Stimulated activated CD8-positive, alpha-beta memory T cell treated with anti-CD3 and anti-CD28 coated beads, Interleukin-7, amount 100 ng/mL, for 24 hours (primary cell): ENCODE measurements at regions not wholly inside any gene's neighbourhood (a gene's known extent, or its start where the extent isn't known, plus 50 kb on each side); places are given as distances from the start of the nearest gene placed in this dataset.
"Not testable (repeated sequence)": the region's sequence is repeated elsewhere in the genome, so short reads cannot be mapped to it uniquely, and the experiment has no call there.

Experiments
- DNase-seq: peaks from one replicate; pipeline ENCODE4 v3.0.0-alpha.2; 2020; ENCODE audit warnings: low read depth

DNA sequence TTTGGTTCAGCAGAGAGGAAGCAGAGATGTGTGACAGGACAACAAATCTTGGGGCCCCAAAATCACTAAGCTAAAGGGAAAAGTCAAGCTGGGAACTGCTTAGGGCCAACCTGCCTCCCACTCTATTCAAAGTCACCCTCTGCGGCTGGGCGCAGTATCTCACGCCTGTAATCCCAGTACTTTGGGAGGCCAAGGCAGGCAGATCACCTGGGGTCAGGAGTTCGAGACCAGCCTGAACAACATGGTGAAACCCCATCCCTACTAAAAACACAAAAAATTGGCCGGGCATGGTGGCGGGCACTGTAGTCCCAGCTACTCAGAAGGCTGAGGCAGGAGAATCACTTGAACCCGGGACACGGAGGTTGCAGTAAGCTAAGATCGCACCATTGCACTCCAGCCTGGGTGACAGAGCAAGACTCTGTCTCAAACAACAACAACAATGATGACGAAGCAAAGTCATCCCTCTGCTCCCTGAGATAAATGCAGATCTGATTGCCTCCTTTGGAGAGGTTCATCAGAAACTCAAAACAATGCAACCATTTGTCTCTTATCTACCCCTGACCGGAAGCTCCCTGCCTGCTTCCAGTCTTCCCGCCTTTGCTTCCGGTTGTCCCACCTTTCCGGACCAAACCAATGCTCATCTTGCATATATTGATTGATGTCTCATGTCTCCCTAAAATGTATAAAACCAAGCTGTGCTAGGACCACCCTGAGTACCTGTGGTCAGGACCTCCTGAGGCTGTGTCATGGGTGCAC is 136.4 kb upstream of the AFDN start:
- not testable (repeated sequence) for DNase-seq

DNA sequence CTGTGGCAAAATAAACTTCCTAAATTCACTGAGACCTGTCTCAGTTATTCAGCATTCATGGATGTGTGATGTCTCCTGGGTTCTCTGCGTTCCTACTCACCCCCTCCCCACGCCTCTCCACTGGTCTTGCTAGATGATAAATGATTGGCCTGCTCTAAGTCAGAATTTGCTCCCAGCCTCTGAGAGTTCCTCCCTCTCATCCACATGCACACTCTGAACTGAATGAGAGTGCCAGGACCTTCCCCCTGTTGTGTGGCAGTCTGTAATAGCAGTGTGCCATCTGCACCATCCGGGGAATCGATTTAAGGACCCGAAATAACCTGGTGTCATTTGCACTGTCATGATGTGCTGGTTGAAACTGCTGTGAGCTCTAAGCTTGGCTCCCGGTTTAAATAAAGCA is 135.8 kb upstream of the AFDN start:
- no peak for DNase-seq

DNA sequence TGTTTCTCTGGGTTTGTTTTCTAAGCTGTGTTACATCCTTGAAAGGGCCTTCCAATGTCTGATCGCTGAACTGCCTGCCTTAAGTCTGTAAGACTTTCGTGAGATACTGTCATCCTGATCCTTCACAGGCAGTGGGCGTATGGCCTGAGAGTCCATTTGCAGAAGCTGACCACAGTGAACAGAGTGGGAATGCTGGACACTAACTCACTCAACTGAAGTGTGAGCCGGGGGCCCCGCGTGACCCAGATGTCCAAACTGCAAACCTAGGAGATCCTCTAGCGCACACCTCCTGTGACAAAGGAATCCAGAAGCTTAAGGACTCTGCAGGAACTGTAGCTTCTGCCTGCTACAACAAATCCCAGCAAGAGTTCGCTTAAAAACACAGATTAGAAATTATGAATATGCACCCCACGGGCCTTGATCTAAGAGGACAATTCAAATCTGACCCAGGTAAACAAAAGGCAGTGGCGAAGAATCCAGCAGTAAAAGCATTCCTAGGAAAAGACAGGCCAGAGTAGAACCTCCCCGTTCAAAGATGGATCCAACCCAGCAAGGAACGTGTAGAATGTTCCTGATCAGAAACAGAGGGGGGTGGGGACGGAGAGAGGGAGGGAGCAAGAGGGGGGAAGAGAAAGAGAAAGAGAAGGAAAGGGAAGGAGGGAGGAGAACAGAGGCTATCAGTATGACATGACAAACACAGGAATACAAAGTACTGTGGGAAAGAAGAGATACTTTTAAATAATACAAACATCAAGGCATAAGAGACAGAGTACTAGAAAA is 135.0 kb upstream of the AFDN start:
- DNase-seq, result no peak

DNA sequence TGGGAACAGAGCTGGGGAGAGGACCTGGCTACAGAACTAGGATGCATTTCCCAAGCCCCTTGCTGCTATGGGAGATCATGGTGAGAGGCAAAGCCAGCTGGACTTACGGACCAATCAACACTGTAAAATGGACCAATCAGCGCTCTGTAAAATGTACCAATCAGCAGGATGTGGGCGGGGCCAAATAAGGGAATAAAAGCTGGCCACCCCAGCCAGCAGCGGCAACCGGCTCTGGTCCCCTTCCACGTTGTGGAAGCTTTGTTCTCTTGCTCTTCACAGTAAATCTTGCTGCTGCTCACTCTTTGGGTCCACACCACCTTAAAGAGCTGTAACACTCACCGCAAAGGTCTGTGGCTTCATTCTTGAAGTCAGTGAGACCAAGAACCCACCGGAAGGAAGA is 133.2 kb upstream of the AFDN start:
- not testable (repeated sequence) for DNase-seq

DNA sequence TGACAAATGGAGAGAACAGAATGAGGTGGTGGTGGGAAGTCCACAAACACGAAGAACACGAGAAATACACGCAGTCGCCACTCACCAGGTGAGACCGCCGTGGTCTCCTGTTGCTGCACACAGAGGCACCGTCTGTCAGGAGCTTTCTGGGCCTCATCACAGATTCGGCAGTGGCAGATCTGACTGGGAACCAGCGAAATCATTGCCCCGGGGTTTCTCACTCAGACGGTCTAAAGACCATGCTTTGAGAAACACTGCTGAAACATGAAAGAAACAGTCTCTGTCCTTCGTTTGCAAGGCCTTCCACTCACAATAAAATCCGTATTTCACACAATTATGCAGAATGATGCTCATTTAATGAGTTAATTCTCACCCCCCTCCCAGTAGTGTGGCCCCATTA is 130.9 kb upstream of the AFDN start:
- DNase-seq, result no peak

DNA sequence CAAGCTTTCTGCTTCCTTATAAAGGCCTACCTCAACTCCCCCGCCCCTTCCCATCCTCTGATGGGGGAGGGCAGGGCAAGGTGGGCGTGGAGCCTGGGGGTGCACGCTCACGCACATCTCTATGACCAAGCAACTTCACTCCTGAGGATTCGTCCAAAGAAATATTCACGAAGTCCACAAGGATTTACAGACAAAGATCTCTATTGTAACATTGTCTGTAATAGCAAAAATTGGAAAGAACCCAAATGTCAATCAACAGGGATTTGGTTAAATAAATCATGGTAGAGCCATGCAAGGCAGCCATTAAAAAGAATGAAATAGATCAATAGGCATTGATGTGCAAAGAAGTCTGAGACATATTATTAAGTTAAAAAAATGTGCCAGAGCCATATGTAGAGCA is 130.4 kb upstream of the AFDN start:
- no peak for DNase-seq

DNA sequence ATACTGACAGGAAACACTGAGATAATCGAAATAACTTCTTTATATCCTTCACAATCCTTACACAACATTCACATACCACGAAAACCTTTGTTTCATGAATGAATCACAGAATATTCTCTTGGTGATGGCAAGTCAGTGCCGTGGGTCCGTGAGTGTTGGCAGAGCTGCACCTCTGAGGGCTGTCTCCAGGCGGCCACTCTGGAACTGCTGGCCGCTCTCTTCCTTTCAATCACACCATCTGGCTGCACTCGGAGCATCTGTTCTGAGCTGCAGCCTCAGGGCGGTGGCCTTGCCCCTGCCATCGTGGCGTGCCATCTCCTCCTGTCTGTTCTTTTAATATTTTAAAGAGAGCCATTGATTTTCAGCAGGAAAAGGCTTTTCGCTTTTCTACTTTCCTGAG is 129.4 kb upstream of the AFDN start:
- no peak for DNase-seq

DNA sequence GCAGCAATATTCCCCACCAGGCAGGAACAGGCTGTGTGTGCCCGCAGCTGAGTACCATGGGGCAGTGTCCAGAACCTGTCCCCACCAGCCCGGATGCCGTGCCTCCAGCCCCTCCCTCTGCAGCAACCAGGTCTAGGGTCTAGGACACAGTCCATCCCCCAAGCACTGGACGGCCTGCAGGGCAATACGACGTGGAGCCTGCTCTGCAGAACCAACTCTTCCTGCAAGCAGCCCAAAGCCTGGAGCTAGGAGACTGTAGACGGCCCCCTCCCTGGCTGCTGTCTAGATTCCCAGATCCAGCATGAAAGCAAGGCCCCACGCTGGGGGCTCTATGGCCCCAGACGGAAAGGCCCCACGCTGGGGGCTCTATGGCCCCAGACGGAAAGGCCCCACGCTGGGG is 128.2 kb upstream of the AFDN start:
- DNase-seq, result no peak

DNA sequence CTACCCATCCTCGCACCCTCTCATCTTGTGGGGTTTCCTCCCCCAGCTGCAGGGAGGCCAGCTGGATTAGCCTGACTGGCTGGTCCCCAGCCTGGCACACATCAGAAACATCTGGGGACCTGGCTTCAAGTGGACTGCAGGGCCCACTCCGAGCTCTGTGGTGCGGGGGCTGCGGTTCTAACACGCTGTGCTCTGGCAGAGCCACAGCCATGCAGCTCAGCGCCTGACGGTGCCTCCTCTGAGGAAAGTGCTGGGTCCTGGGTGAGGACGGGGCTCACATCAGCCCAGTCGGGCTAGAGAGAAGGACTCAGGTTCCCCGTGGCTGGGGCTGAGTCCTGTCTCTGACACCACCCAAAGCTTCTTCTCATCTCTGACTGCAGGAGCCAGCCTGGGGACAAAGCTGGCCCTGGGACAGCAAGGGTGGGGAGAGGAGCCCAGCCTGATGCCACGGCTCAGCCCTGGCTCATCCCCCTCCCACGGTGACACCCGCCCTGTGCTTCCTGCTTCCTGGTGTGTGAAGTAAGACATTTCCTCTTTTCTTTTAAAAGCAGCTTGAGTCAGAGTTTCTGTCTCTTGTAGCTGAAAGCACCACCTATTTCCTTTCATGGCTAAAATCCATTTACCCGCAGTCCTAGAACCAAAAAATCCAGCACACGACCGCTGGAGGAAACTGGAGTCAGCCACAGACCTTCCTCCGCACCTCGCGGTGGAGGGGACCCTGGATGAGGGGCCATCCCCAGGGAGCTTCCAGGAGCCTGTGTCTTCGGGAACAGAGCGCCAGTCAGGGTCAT is 127.4 kb upstream of the AFDN start:
- peak; percentile 15 for DNase-seq

DNA sequence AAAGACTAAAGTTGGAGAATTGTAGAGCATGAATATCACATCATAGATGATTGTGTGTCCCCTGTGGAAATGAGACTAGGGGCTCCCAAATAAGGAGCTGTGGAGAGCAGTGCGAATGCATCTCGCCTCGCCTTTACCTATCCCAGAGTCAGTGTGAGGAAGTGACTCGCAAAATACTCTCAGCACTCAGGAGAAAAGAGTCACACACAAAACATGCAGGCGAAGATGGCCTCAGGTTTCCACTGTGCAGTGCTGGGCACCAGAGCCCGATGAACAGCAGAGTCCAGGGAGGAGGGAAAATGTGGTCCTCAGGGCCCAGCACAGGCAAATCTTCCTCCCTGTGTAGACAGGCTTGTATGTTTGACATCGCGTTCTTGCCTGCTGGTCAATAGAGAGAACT is 126.5 kb upstream of the AFDN start:
- DNase-seq, result no peak

DNA sequence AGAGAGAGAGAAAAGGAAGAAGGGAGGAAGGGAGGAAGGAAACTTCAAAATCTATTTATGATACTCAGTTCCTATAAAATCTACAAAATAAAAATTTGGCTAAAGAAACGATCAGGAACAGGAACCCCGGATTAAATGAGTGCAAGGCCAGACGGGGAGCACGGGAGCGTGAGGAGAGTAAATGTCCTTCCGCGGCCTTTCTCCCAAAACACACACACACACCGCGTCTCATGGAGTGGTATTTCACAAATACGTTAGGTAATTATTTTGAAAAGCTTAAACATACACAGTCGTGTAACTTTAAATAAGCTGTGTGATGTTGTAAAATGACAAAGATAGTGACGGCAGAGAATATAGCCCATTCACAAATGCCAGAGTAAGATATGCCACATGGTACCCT is 125.7 kb upstream of the AFDN start:
- DNase-seq, result no peak

DNA sequence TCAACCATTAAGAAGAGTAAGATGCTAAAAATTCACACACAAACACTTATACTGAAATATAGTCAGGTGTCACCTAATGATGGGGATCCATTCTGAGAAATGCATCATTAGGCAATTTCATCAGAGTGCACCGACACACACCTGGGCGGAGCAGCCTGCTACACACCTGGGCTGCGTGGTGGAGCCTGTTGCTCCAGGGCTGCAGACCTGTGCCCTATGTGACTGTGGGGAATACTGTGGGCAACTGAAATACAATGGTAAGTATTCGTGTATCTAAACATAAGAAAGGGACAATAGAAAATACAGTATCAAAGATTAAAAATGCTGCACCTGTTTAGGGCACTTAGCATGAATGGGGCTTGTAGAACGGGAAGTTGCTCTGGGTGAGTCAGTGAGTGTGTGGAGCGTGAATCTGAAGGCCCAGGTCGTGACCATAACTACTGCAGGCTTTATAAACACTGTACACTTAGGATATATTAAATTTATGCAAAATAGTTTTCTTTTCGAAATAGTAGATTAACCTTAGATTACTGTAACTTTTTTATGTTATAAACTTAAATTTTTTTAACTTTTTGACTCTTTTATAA is 124.4 kb upstream of the AFDN start:
- DNase-seq, result no peak

DNA sequence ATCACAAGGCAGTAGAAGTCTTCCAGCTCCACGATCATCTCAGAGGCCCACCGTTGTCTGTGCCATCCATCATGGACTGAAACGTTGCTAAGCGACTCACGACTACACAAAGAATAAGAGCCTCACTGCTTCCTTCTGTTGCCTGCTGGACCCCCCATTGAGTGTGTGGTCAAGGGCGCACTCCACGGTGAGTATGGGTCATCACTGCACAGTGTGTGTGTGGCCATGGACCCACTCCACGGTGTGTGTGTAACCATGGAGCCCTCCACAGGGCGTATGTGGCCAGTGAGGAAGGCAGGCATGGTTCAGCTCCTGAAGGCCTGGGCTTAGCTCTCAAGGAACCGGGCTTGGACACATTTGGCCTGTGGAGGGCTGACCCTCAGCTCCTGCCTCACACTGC is 123.4 kb upstream of the AFDN start:
- no peak for DNase-seq

DNA sequence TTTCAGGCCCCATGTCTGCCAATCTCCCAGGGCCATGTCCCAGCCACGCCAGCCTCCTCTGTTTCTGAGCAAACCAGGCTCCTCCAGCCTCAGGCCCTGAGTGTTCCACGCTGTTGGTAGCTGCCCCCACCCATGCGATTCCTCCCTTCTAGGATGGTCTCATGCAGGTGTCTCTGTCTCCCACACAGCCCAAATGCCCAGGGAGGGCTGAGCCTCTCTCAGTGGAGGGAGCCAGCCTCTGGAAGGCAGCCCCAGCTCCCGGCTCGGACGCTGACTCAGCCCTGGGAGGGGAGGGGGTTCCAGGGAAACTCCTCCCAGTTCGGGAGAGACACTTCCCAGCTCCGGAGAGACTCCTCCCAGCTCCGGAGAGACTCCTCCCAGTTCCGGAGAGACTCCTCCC is 122.9 kb upstream of the AFDN start:
- no peak for DNase-seq

DNA sequence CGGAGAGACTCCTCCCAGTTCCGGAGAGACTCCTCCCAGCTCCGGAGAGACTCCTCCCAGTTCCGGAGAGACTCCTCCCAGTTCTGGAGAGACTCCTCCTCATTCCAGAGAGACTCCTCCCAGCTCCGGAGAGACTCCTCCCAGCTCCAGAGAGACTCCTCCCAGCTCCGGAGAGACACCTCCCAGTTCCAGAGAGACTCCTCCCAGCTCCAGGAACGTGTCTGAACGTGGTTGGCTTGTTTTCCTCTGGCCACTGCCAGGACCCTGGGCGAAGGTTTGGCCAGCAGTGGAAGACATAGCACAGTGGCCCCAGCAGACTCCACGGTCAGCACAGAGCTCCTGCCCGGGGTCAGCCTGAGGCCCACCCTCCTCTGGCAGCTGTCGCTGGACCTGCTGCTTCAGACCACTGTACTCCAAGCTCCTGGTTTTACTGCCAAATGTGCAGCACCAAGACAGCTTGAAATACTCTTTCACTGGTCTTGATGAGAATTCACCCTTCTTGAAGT is 122.3 kb upstream of the AFDN start:
- DNase-seq, result no peak

DNA sequence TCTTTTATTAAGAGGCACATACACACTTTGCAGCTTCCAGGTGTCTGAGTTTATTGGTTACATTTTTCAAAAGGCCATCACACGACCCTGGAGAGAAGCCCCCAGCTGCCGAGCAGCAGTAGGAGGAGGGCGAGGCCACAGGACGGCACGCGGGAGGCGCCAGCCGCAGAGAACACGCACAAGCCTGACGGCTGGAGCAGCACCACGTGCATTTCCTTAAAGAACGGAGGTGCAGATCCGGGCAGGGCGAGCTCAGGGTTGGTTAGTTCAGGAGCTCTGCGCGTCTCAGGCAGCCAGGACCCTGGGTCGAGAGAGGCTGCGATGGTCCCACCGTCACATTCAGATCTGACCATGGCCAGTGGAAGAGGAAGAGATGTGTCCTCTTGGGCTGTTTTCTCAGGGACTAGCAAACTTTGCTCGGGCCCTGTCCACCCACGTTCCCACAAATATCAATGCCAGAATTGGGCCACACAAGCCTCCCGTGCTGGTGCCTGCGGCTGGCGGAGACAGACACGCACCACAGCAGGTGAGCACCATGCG is 121.4 kb upstream of the AFDN start:
- no peak for DNase-seq

DNA sequence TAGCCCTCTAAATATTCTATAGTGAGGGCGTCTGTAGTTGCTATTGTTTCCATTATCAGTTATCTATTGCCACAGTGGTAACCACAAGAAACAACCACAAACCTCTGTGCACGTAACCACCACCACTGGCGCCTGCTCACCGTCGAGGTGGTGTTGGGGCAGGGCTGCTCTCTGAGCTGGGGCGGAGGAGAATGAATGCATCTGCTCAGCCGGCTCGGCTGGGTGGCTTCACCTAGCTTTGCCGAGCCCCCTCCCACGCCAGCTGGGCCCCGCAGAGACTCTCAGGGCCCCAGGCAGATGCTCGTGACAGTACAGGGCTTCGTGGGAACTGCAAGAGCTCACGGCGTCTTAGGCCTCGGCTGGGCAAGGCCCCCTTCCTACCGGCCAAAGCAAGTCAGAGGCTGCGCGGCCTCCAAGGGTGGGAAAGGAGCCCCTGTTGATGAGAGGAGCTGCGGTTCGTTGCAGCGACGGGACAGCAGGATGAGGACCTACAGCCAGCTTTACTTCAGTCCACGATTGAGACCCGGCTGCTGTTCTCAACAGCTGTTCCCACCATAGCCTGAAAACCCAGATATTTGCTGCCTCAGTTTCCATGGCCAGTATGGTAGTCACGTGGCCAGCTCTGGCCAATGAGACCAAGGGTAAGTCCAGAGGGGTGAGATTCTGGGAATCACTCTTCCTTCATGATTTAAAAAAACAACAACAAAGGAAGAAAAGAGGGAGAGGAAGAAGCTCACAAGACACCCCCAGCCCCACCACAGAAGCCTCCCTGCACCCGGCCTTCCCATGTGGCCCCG is 120.2 kb upstream of the AFDN start:
- DNase-seq, result peak; percentile 26

DNA sequence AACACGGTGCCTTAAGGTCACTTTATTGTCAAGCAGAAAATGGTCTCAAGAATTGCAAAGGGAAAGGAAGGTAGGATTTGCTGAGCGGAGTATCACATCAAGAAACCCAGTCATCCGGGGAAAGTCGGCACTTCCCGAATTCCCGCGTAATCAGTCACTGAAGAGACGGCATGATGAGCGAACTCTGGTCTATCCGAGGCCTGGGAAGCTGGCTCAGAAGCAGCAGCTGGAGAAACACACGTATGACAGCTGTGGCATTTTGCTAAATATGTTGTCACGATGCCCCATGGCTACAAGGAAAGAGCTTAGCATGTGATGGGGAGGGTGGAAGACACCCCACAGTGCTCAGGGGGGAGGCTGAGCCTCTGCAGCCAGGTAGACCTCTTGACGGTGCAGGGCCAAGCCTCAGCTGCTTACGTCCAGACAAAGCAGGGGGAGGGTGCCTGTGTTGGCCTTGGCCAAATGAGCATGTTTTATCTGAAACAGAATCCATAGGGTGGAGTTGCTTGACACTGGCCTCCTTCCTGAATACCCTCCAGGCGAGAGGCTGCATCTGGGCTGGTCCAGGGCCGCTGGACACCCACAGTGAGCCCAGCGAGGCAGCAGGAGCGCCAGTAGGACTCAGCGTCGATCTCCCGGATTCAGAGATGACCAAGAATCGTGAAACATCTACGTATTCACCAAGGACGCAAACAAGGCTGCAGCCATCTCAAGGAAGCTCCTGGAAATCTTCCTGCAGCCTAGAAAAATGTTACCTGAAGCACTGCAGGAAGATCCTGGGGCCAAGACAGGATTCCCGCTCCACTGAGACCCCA is 118.8 kb upstream of the AFDN start:
- no peak for DNase-seq

DNA sequence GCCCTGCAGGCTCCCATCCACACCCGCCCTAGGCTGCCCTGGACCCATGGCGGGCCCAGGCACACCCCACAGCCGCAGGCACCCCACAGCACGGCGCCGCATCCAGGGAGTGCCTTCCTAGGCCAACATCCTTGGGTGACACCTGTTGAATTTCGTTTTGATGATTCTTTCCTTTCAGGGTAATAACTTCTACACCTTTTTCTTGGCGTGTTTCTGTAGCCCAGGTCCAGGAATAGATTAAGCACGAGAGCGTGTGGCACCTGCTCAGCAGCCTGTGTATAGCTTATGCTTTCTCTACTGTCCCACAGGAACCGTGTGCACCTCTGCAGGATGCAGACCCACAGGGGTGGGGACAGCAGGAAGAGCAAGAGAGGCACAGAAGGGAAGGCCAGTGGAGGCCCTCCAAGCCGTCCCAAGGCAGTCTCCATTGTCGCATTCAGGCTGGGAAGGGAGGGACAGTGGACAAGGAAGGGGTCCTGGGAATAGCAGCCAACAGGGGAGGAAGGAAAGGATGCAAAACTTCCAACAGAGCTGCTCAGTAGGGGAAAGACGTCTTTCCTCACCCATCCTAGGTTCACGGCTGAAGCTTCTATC is 118.1 kb upstream of the AFDN start:
- no peak for DNase-seq

DNA sequence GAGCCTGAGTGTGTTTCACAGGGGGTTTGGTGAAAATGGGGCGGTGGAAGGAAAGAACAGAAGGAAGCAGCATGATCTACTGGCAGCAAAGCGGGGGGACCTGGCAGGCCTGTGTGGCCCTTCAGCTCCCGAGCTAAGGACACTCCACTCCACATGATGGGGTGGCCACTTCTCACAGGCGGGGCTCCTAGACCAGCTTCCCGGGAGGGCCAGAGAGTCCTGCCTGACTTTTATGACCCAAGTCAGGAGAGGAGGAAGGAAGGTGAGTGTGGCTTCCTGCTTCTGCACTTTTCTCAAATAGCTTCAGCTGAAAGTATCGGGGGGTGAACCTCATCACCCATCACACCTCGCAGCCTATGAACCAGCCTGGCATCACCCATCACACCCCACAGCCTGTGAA is 117.5 kb upstream of the AFDN start:
- no peak for DNase-seq
